HCT116 (cell line): ENCODE measurements at regions not wholly inside any gene's neighbourhood (a gene's known extent, or its start where the extent isn't known, plus 50 kb on each side); places are given as distances from the start of the nearest gene placed in this dataset.

Source experiments
- CBX3 ChIP-seq: IDR thresholded peaks from 2 replicates; pipeline ENCODE4 v1.6.1; 2012; ENCODE audit warnings: low read depth
- CEBPB ChIP-seq: IDR thresholded peaks from 2 replicates; pipeline ENCODE4 v1.6.1; 2012; ENCODE audit warnings: low read depth
- EZH2phosphoT487 ChIP-seq: fragments of 200-600 bp; IDR thresholded peaks from 2 replicates; pipeline ENCODE4 v1.6.1; 2018; ENCODE audit warnings: antibody characterized with exemption, borderline replicate concordance
- POLR2A ChIP-seq: IDR thresholded peaks from 2 replicates; pipeline ENCODE4 v1.7.0; 2011; ENCODE audit warnings: borderline replicate concordance; ENCODE audit not compliant: insufficient read depth, insufficient read length; ENCODE audit errors: extremely low read depth
- POLR2AphosphoS5 ChIP-seq: IDR thresholded peaks from 2 replicates; pipeline ENCODE4 v1.6.1; 2011; ENCODE audit warnings: mild to moderate bottlenecking, low read depth, low read length, moderate library complexity
- RAD21 ChIP-seq: IDR thresholded peaks from 2 replicates; pipeline ENCODE4 v1.6.1; 2012; ENCODE audit warnings: low read depth, mild to moderate bottlenecking
- SIN3A ChIP-seq: IDR thresholded peaks from 2 replicates; pipeline ENCODE4 v1.6.1; 2012; ENCODE audit warnings: low read depth
- SRF ChIP-seq: IDR thresholded peaks from 2 replicates; pipeline ENCODE4 v1.6.1; 2012; ENCODE audit warnings: low read depth
- TCF7L2 ChIP-seq: IDR thresholded peaks from 2 replicates; pipeline ENCODE4 v1.7.0; 2011; ENCODE audit warnings: borderline replicate concordance, inconsistent platforms; ENCODE audit not compliant: insufficient read depth, insufficient read length; ENCODE audit errors: extremely low read depth
- ZFX ChIP-seq: fragments of 450-650 bp; IDR thresholded peaks from 2 replicates; pipeline ENCODE4 v1.6.1; 2017
- TF ChIP-seq, protein P1 (sequence below), 3 experiments: fragments of 200-600 bp in 1 of 3; sonication (generic) in 1 of 3; IDR thresholded peaks in 2 of 3; conservative IDR thresholded peaks in 1 of 3; 2 replicates each; pipeline ENCODE4 v1.5.1; 2012 to 2017; ENCODE audit warnings: low read depth in 2 of 3, low read length in 2 of 3, antibody characterized with exemption in 1 of 3, borderline replicate concordance in 1 of 3, control low read depth in 1 of 3, mild to moderate bottlenecking in 1 of 3, mixed read lengths in 1 of 3, mixed run types in 1 of 3, moderate library complexity in 1 of 3; ENCODE audit not compliant: insufficient read depth in 1 of 3
- TF ChIP-seq, protein P2 (sequence below): IDR thresholded peaks from 2 replicates; pipeline ENCODE4 v1.6.1; 2012
- TF ChIP-seq, protein P3 (sequence below): IDR thresholded peaks from 2 replicates; pipeline ENCODE4 v1.6.1; 2012

DNA sequence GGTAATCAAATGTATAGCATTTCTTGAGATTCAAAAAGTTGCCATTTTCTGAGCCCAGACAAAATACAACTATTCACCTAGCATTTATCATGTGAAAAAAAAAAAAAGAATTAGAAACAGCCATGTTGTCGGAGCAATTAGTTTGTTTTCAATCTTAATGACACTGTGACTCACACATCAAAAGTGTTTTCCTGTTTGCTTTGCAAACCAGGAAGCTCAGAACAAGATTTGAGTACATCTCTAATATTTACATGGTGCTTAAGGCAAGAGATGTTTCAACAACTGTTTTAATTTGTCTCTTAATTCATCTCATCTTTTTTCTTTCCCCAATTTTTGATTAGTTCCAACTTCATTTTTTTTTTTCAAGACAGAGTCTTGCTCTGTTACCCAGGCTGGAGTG lies 62.5 kb upstream of the CAPZB start:
- TF ChIP-seq, protein P1, sequence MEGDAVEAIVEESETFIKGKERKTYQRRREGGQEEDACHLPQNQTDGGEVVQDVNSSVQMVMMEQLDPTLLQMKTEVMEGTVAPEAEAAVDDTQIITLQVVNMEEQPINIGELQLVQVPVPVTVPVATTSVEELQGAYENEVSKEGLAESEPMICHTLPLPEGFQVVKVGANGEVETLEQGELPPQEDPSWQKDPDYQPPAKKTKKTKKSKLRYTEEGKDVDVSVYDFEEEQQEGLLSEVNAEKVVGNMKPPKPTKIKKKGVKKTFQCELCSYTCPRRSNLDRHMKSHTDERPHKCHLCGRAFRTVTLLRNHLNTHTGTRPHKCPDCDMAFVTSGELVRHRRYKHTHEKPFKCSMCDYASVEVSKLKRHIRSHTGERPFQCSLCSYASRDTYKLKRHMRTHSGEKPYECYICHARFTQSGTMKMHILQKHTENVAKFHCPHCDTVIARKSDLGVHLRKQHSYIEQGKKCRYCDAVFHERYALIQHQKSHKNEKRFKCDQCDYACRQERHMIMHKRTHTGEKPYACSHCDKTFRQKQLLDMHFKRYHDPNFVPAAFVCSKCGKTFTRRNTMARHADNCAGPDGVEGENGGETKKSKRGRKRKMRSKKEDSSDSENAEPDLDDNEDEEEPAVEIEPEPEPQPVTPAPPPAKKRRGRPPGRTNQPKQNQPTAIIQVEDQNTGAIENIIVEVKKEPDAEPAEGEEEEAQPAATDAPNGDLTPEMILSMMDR (IDR thresholded peaks at IDR 0.05 in 2 of 3, conservative IDR thresholded peaks at IDR 0.05 in 1 of 3; ENCODE audit: borderline replicate concordance in 1 of 3, insufficient read depth in 1 of 3, low read depth in 2 of 3, low read length in 2 of 3), result no peak
- TF ChIP-seq SIN3A (no peak), SRF (no peak), TCF7L2 (no peak), POLR2AphosphoS5 (no peak), CEBPB (no peak), CBX3 (no peak), EZH2phosphoT487 (no peak), POLR2A (no peak), RAD21 (no peak), ZFX (no peak)
- TF ChIP-seq, protein P2, sequence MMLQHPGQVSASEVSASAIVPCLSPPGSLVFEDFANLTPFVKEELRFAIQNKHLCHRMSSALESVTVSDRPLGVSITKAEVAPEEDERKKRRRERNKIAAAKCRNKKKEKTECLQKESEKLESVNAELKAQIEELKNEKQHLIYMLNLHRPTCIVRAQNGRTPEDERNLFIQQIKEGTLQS, result no peak
- TF ChIP-seq, protein P3, sequence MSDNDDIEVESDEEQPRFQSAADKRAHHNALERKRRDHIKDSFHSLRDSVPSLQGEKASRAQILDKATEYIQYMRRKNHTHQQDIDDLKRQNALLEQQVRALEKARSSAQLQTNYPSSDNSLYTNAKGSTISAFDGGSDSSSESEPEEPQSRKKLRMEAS, result no peak
